PFSK-1 (cell line): ENCODE measurements at regions not wholly inside any gene's neighbourhood (a gene's known extent, or its start where the extent isn't known, plus 50 kb on each side); places are given as distances from the start of the nearest gene placed in this dataset.

Experiments used
- POLR2AphosphoS5 ChIP-seq: IDR thresholded peaks from 2 replicates; pipeline ENCODE4 v1.6.1; 2012; ENCODE audit warnings: low read depth, mild to moderate bottlenecking, control low read depth, low read length, moderate library complexity
- TAF1 ChIP-seq: IDR thresholded peaks from 2 replicates; pipeline ENCODE4 v1.6.1; 2012; ENCODE audit warnings: low read length, control low read depth, borderline replicate concordance; ENCODE audit not compliant: insufficient read depth

DNA sequence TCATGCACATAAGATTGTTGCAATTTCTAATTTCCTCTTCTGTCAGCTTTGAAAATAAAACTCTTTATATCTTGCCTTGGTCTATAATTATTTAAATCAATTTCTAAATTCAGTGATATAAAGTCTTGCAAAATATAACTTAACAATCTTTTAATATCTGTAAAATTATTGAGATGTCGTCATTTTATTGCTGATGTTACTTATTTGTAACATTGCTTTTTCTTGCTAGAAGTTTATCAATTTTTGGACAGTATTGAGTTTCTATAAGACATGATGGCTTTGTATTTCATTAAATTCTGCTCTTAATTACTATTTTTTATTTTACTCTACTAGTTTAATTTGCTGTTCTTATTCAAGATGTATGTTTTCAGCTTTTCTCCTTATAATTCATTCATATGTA is 1036.5 kb downstream of the TMEM182 start:
- TF ChIP-seq POLR2AphosphoS5 (no peak), TAF1 (no peak)
